Mesodermal cell (in vitro differentiated cells): ENCODE measurements at regions not wholly inside any gene's neighbourhood (a gene's known extent, or its start where the extent isn't known, plus 50 kb on each side); places are given as distances from the start of the nearest gene placed in this dataset.
"Not testable (repeated sequence)": the region's sequence is repeated elsewhere in the genome, so short reads cannot be mapped to it uniquely, and the experiment has no call there.

Experiments used
- H3K27ac ChIP-seq: 2 replicates; pipeline ENCODE4 v1.7.0; 2013; ENCODE audit warnings: mild to moderate bottlenecking, low read depth, low read length, moderate library complexity; ENCODE audit not compliant: severe bottlenecking
- H3K36me3 ChIP-seq: 2 replicates; pipeline ENCODE4 v1.7.1; 2013; ENCODE audit warnings: mild to moderate bottlenecking, low read length, moderate library complexity; ENCODE audit not compliant: control insufficient read depth, insufficient read depth
- H3K4me1 ChIP-seq: one replicate; pipeline ENCODE4 v1.7.1; 2013; ENCODE audit warnings: mild to moderate bottlenecking, low read length; ENCODE audit not compliant: insufficient read depth, control insufficient read depth, poor library complexity, severe bottlenecking
- H3K4me3 ChIP-seq: 2 replicates; pipeline ENCODE4 v1.7.0; 2013; ENCODE audit warnings: low read length, control low read depth, mild to moderate bottlenecking; ENCODE audit not compliant: insufficient read depth, poor library complexity, severe bottlenecking; ENCODE audit errors: extremely low read depth
- H3K9me3 ChIP-seq: 2 replicates; pipeline ENCODE4 v1.7.1; 2013; ENCODE audit warnings: mild to moderate bottlenecking, low read length, moderate library complexity; ENCODE audit not compliant: control insufficient read depth
- WGBS, 2 experiments: methylation state at CpG; one replicate each; pipeline ENCODE4 v1.1.5; 2013; ENCODE audit warnings: missing lambda C conversion rate in 2 of 2; ENCODE audit not compliant: insufficient coverage in 2 of 2; 5-methylcytosine and 5-hydroxymethylcytosine counted together

GRCh38 chr9:31733166-31733565 is 651.3 kb upstream of the ACO1 start:
- Histone ChIP-seq H3K4me1 (no peaks in the 10 kb centered on the region), H3K9me3 (no peaks in the 10 kb centered on the region), H3K4me3 (no peak overlapping the region), H3K36me3 (no peaks in the 10 kb centered on the region), H3K27ac (no peak overlapping the region)
- WGBS, 2 experiments = 94% methylated on average over 2 of the region's 3 CpGs; no CpG with 5 or more reads in 1 of the 2 experiments

GRCh38 chr9:31736581-31737179 is 647.8 kb upstream of the ACO1 start:
- WGBS, 2 experiments = no CpG with 5 or more reads among the region's 1 CpG
- H3K36me3 ChIP-seq = no peaks in the 10 kb centered on the region
- H3K4me1 ChIP-seq = no peaks in the 10 kb centered on the region

GRCh38 chr9:31740705-31741104 is 643.7 kb upstream of the ACO1 start:
- 86% methylated on average over 1 of the region's 1 CpG; no CpG with 5 or more reads in 1 of the 2 experiments for WGBS, 2 experiments
- H3K4me3 ChIP-seq = no peak overlapping the region
- H3K9me3 ChIP-seq = no peaks in the 10 kb centered on the region
- H3K4me1 ChIP-seq = no peaks in the 10 kb centered on the region
- no peaks in the 10 kb centered on the region for H3K36me3 ChIP-seq
- H3K27ac ChIP-seq = no peak overlapping the region

More at GRCh38 chr9:31736581-31737179, 647.8 kb upstream of the ACO1 start:
- Histone ChIP-seq H3K4me3 (no peak overlapping the region), H3K9me3 (no peaks in the 10 kb centered on the region), H3K27ac (no peak overlapping the region)

GRCh38 chr9:31744589-31744988 is 639.9 kb upstream of the ACO1 start:
- WGBS, 2 experiments = 88% methylated on average over 2 of the region's 3 CpGs
- Histone ChIP-seq H3K36me3 (no peaks in the 10 kb centered on the region), H3K9me3 (no peaks in the 10 kb centered on the region), H3K27ac (no peak overlapping the region), H3K4me3 (no peak overlapping the region), H3K4me1 (no peaks in the 10 kb centered on the region)

- H3K36me3 ChIP-seq = no peaks in the 10 kb centered on the region
- H3K27ac ChIP-seq = no peak overlapping the region
- H3K4me1 ChIP-seq = no peaks in the 10 kb centered on the region
- WGBS, 2 experiments = 70 to 82% methylated on average over 3 to 4 of the region's 6 CpGs
- H3K4me3 ChIP-seq = no peak overlapping the region
- no peaks in the 10 kb centered on the region for H3K9me3 ChIP-seq
Observed at GRCh38 chr9:31745468-31745867, 639.0 kb upstream of the ACO1 start.

GRCh38 chr9:31745886-31746285 is 638.6 kb upstream of the ACO1 start:
- H3K27ac ChIP-seq = no peak overlapping the region
- no peaks in the 10 kb centered on the region for H3K4me1 ChIP-seq
- H3K4me3 ChIP-seq = no peak overlapping the region
- H3K36me3 ChIP-seq = no peaks in the 10 kb centered on the region
- H3K9me3 ChIP-seq = no peaks in the 10 kb centered on the region

- no peak overlapping the region for H3K4me3 ChIP-seq
- no peaks in the 10 kb centered on the region for H3K9me3 ChIP-seq
- no peaks in the 10 kb centered on the region for H3K4me1 ChIP-seq
- no peaks in the 10 kb centered on the region for H3K36me3 ChIP-seq
- H3K27ac ChIP-seq = no peak overlapping the region
Observed at GRCh38 chr9:31753756-31754155, 630.7 kb upstream of the ACO1 start.

GRCh38 chr9:31759703-31760102 is 624.7 kb upstream of the ACO1 start:
- H3K27ac ChIP-seq = no peak overlapping the region
- no peaks in the 10 kb centered on the region for H3K9me3 ChIP-seq
- WGBS, 2 experiments = 60% methylated on average over 1 of the region's 3 CpGs; no CpG with 5 or more reads in 1 of the 2 experiments

GRCh38 chr9:31774021-31774420 is 610.4 kb upstream of the ACO1 start:
- not testable (repeated sequence) for H3K4me3 ChIP-seq, H3K4me1 ChIP-seq, H3K36me3 ChIP-seq, H3K27ac ChIP-seq
- H3K9me3 ChIP-seq = peaks cover 11% of the 10 kb centered on the region
- WGBS, 2 experiments = no CpG with 5 or more reads among the region's 3 CpGs

More at GRCh38 chr9:31759703-31760102, 624.7 kb upstream of the ACO1 start:
- Histone ChIP-seq H3K4me1 (no peaks in the 10 kb centered on the region), H3K4me3 (no peak overlapping the region), H3K36me3 (no peaks in the 10 kb centered on the region)

GRCh38 chr9:31774571-31774970 is 609.9 kb upstream of the ACO1 start:
- Histone ChIP-seq H3K27ac (no peak overlapping the region), H3K36me3 (no peaks in the 10 kb centered on the region), H3K4me3 (no peak overlapping the region), H3K9me3 (peaks cover 11% of the 10 kb centered on the region), H3K4me1 (no peaks in the 10 kb centered on the region)
- 83 to 100% methylated on average over 1 of the region's 2 CpGs for WGBS, 2 experiments

- WGBS, 2 experiments = 88% methylated on average over 1 of the region's 3 CpGs; no CpG with 5 or more reads in 1 of the 2 experiments
- H3K9me3 ChIP-seq = peaks cover 22% of the 10 kb centered on the region
- no peak overlapping the region for H3K27ac ChIP-seq
- H3K4me3 ChIP-seq = no peak overlapping the region
- H3K36me3 ChIP-seq = no peaks in the 10 kb centered on the region
- H3K4me1 ChIP-seq = no peaks in the 10 kb centered on the region
Observed at GRCh38 chr9:31776471-31776870, 608.0 kb upstream of the ACO1 start.
